Lower lobe of right lung (tissue), 2 donors: ENCODE measurements at regions not wholly inside any gene's neighbourhood (a gene's known extent, or its start where the extent isn't known, plus 50 kb on each side); places are given as distances from the start of the nearest gene placed in this dataset.

Source experiments
- ATAC-seq, 2 donors: fragments of 200-7000 bp; cut with Tn5 transposase; one replicate each; pipeline ENCODE4 v1.9.1; 2020 to 2022; ENCODE audit warnings: mild to moderate bottlenecking in 2 of 2, moderate library complexity in 2 of 2
- DNase-seq: peaks from one replicate; pipeline ENCODE4 v3.0.0-alpha.2; 2020
- H3K27ac ChIP-seq: fragments of 200-600 bp; one replicate; pipeline ENCODE4 v1.8.0; 2022
- H3K27me3 ChIP-seq: fragments of 200-600 bp; one replicate; pipeline ENCODE4 v1.8.0; 2022; ENCODE audit warnings: low read depth
- H3K36me3 ChIP-seq: fragments of 200-600 bp; one replicate; pipeline ENCODE4 v1.8.0; 2022; ENCODE audit warnings: mild to moderate bottlenecking
- H3K4me1 ChIP-seq: fragments of 200-600 bp; one replicate; pipeline ENCODE4 v1.8.0; 2022
- H3K4me3 ChIP-seq: fragments of 200-600 bp; one replicate; pipeline ENCODE4 v1.8.0; 2022; ENCODE audit warnings: mild to moderate bottlenecking
- H3K9me3 ChIP-seq: fragments of 200-600 bp; one replicate; pipeline ENCODE4 v1.8.0; 2022
- CTCF ChIP-seq: fragments of 200-600 bp; IDR thresholded peaks from one replicate; pipeline ENCODE4 v1.8.0; 2022; ENCODE audit warnings: antibody characterized with exemption, mild to moderate bottlenecking
- intact Hi-C: fragments of 100-400 bp; cut with DNase I; formaldehyde crosslinking; loops from one replicate; pipeline ENCODE4 v1.11.0; 2022
- donor health status: DM: no; HTN: yes; CAD: no; lungs with severe emphysema.

- Histone ChIP-seq H3K9me3 (no peaks in the 10 kb centered on the region), H3K4me3 (no peak overlapping the region), H3K4me1 (peaks cover 13% of the 10 kb centered on the region), H3K27me3 (no peaks in the 10 kb centered on the region), H3K36me3 (no peaks in the 10 kb centered on the region), H3K27ac (peak overlapping the region; percentile 82)
- intact Hi-C loops = no loop called here
- DNase-seq = no peak
- TF ChIP-seq CTCF = no peak
- ATAC-seq = no peak
Observed at GRCh38 chr12:130084359-130084758, 77.9 kb upstream of the FZD10 start.

GRCh38 chr12:130086248-130086647 lies 76.0 kb upstream of the FZD10 start:
- Histone ChIP-seq H3K9me3 (no peaks in the 10 kb centered on the region), H3K27me3 (no peaks in the 10 kb centered on the region), H3K4me1 (peaks cover 13% of the 10 kb centered on the region), H3K36me3 (no peaks in the 10 kb centered on the region), H3K27ac (peak overlapping the region; percentile 82), H3K4me3 (no peak overlapping the region)
- DNase-seq (no peak), ATAC-seq (peak; percentile 25 to 35)
- intact Hi-C loops = no loop called here
- no peak for TF ChIP-seq CTCF

GRCh38 chr12:130086797-130087196 lies 75.5 kb upstream of the FZD10 start:
- Histone ChIP-seq H3K9me3 (no peaks in the 10 kb centered on the region), H3K36me3 (no peaks in the 10 kb centered on the region), H3K27me3 (no peaks in the 10 kb centered on the region), H3K4me3 (no peak overlapping the region), H3K27ac (peak overlapping the region; percentile 67), H3K4me1 (peaks cover 13% of the 10 kb centered on the region)
- no peak for TF ChIP-seq CTCF
- ATAC-seq (no peak), DNase-seq (no peak)
- intact Hi-C loops = no loop called here

GRCh38 chr12:130087222-130087621 lies 75.0 kb upstream of the FZD10 start:
- no peak overlapping the region for H3K4me3 ChIP-seq
- ATAC-seq (no peak), DNase-seq (no peak)
- H3K4me1 ChIP-seq = peaks cover 13% of the 10 kb centered on the region
- peak overlapping the region; percentile 67 for H3K27ac ChIP-seq
- no peaks in the 10 kb centered on the region for H3K27me3 ChIP-seq
- intact Hi-C loops = no loop called here
- no peaks in the 10 kb centered on the region for H3K36me3 ChIP-seq
- TF ChIP-seq CTCF = no peak
- no peaks in the 10 kb centered on the region for H3K9me3 ChIP-seq

- Histone ChIP-seq H3K4me3 (no peak overlapping the region), H3K4me1 (peaks cover 13% of the 10 kb centered on the region), H3K36me3 (no peaks in the 10 kb centered on the region), H3K27me3 (no peaks in the 10 kb centered on the region), H3K27ac (no peak overlapping the region), H3K9me3 (no peaks in the 10 kb centered on the region)
- ATAC-seq (no peak), DNase-seq (no peak)
- intact Hi-C loops = no loop called here
- TF ChIP-seq CTCF = no peak
Observed at GRCh38 chr12:130088504-130088903, 73.8 kb upstream of the FZD10 start.

- H3K27me3 ChIP-seq = peaks cover 7% of the 10 kb centered on the region
- no peaks in the 10 kb centered on the region for H3K9me3 ChIP-seq
- H3K27ac ChIP-seq = no peak overlapping the region
- intact Hi-C loops = no loop called here
- no peaks in the 10 kb centered on the region for H3K36me3 ChIP-seq
- no peak for DNase-seq
- ATAC-seq = no peak
- H3K4me1 ChIP-seq = peaks cover 5% of the 10 kb centered on the region
- no peak overlapping the region for H3K4me3 ChIP-seq
- TF ChIP-seq CTCF = no peak
Observed at GRCh38 chr12:130090542-130090941, 71.7 kb upstream of the FZD10 start.
